ENCODE measurements at regions not wholly inside any gene's neighbourhood (a gene's known extent, or its start where the extent isn't known, plus 50 kb on each side); places are given as distances from the start of the nearest gene placed in this dataset.

DNA sequence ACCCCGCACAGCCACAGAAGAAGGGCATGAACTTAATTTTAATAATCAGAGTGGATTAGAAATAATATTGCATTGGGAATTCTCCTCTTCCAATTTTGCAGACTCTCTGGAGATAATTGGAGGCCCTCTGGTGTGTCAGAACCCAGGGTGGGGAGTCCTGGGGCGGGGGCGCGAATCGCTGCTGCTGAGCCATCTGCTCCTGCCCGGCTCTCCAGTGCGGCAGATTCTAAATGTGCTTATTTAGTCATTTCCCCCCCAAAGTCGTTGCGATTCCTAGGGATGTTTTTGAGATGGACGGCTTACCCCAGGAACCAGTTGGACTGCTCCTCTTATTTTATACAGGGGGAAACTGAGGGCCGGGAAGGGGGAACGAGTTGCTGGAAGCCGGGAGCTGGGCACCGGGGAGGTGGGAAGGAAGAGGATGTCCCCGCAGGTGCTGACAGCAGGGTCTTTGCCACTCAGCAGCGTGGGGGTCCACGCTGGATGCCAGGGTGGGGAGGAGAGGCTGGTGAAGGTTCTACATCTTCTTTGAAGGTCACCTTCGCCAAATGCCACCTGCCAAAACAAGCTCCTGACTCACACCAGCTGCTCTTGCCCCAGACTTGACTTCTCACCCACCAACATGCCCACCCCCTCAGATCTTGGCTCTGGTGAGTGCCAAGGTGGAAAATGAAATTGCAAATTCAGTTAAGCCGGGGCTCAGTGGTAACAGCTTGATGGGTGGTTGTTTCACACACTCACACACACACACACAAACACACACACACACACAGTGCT, 91.3 kb upstream of the PRR23E start:
- in situ Hi-C loops (cut with HindIII; ENCODE audit: low sequenced_read_pairs) = no loop called here
- no peak for DNase-seq (ENCODE audit: low spot score)

- in situ Hi-C loops (cut with HindIII; ENCODE audit: low sequenced_read_pairs) = no loop called here
- DNase-seq (ENCODE audit: low spot score) = no peak
Observed at GRCh38 chr3:127102188-127102520, 90.8 kb upstream of the PRR23E start.

DNA sequence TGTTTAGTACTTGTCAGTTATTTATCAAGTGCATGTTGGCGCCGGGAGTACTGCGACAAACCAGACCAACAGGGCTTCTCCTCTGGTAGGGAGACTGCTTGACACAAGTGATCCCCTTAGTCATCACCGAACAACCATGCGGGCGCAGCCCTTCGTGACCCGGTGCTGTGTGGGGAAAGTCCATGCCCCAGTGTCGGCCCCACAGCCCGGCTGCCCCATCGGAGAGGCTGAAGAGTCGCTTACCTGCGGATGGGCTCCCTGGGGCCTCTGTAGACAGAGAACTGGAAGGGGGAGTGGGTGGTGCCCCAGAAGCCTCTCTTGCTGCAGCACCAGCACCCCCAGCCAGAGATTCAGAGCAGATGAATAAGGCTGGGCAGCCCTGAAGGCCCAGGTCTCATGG, 90.3 kb upstream of the PRR23E start:
- in situ Hi-C loops (cut with HindIII; ENCODE audit: low sequenced_read_pairs) = no loop called here
- DNase-seq (ENCODE audit: low spot score) = no peak

DNA sequence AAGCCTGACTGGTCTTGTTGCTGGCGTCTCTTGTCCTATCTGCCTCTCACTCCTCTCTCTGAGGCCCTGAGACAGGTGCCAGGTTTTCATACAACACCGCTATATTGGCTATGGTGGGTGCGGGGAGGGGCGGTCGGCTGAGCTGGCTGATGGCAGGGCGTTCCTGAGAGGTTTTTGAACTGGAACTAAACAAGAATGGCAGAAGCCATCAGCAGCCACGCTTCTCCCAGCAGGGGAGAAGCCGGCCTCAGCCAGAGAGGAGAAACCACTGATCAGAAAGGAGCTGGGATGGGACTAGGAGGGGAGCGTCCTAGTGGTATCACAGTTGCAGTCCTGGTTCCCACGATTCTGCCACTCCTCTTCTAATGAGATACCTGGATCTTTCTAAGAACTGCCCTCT, 89.9 kb upstream of the PRR23E start:
- DNase-seq (ENCODE audit: low spot score) = no peak
- in situ Hi-C loops (cut with HindIII; ENCODE audit: low sequenced_read_pairs) = no loop called here

DNA sequence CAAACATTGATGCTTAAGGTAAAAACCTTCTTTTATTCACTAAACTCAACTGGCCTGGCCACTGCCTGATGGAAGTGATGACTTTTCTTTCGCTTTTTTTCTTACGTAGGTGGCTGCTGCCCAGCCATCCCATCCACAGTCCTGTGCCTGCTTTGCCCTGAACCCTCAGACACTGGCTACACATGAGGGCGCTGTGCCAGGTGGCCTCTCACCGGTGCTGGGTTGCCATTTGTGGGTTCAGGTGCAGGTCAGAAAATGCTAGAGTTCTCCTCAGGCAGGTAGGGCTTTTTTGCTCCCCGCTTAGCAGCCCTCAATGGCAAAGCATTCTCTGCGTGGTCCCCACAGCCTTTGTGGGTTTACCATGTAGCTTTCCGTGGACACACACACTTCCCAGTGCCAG, 88.3 kb upstream of the PRR23E start:
- in situ Hi-C loops (cut with HindIII; ENCODE audit: low sequenced_read_pairs) = no loop called here
- no peak for DNase-seq (ENCODE audit: low spot score)

GRCh38 chr3:127105587-127105986, 87.3 kb upstream of the PRR23E start:
- in situ Hi-C loops (cut with HindIII; ENCODE audit: low sequenced_read_pairs) = no loop called here
- DNase-seq (ENCODE audit: low spot score) = no peak

DNA sequence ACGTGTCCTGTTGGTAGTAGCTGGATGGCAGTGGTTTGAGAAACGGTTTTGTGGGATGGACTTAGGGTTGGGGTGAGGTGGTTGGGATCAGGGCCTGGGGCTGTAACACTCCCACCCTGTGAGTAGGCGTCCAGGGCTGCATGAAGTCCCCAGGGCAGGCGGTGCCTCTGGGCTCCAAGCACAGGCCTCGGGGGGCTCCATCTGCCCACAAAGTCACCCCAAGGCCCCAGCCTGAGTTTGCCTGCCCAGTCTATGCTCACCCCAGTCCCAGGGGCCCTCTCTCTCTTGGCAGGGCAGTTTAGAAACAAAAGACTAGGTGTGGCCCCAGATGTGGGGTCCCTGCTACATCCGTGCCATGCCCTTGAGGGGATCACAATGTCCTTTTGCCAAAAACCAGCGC, 86.9 kb upstream of the PRR23E start:
- in situ Hi-C loops (cut with HindIII; ENCODE audit: low sequenced_read_pairs) = no loop called here
- no peak for DNase-seq (ENCODE audit: low spot score)

- in situ Hi-C loops (cut with HindIII; ENCODE audit: low sequenced_read_pairs) = no loop called here
- DNase-seq (ENCODE audit: low spot score) = no peak
Observed at GRCh38 chr3:127106456-127106855, 86.5 kb upstream of the PRR23E start.

- no peak for DNase-seq (ENCODE audit: low spot score)
- in situ Hi-C loops (cut with HindIII; ENCODE audit: low sequenced_read_pairs) = no loop called here
Observed at GRCh38 chr3:127107002-127107401, 85.9 kb upstream of the PRR23E start.

- no peak for DNase-seq (ENCODE audit: low spot score)
- in situ Hi-C loops (cut with HindIII; ENCODE audit: low sequenced_read_pairs) = no loop called here
Observed at GRCh38 chr3:127107491-127108375, 85.2 kb upstream of the PRR23E start.

DNA sequence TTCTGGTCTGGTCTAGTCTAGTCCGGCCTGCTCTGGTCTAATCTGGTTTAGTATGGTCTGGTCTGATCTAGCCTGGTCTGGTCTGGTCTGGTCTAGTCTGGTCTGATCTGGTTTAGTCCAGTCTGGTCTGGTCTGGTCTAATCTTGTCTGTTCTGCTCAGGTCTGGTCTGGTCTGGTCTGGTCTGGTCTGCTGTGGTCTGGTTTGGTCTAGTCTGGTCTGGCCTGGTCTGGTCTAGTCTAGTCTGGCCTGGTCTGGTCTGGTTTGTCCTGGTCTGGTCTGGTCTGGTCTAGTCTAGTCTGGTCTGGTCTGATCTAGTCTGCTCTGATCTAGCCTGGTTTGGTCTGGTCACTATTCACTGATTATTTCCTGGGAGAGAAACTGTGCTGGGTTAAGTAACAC, 84.1 kb upstream of the PRR23E start:
- DNase-seq (ENCODE audit: low spot score) = no peak
- in situ Hi-C loops (cut with HindIII; ENCODE audit: low sequenced_read_pairs) = no loop called here

- in situ Hi-C loops (cut with HindIII; ENCODE audit: low sequenced_read_pairs) = no loop called here
- DNase-seq (ENCODE audit: low spot score) = no peak
Observed at GRCh38 chr3:127110982-127111693, 81.8 kb upstream of the PRR23E start.

DNA sequence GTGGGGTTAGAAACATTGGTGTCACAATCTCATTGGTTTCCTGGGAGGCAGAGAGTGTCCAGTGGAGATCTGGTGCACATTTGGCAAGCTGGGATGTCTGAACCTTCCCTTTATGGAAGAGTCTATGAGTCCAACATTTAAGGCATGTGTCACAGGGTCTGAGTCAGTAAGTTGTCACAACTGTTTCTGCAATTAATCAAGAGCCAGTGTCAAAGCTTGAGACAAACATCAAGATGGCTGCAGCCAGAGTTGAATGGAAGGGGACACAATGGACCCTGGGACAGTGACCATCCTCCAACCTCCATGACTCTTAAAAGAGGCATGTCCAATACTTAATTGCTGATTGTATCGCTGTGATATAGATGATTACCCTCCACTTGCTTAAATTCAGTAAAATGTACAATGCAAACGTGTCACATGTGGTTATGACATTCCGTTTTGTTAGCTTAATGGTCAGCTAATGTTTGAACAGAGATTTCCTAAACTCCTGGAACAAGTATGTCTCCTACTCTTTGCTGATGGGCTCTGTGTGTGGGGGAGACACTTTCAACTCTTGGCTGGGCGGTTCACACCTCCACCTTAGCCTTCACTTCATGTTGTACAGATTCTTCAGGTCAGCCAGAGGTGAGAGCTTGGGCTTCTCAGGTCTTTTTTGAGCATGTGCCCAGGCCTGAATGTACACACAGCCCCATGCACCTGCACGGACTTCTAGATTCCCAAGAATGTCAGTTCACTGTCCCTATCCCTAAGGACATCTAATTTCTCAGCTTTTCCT, 79.9 kb upstream of the PRR23E start:
- DNase-seq (ENCODE audit: low spot score) = no peak
- in situ Hi-C loops (cut with HindIII; ENCODE audit: low sequenced_read_pairs) = no loop called here

DNA sequence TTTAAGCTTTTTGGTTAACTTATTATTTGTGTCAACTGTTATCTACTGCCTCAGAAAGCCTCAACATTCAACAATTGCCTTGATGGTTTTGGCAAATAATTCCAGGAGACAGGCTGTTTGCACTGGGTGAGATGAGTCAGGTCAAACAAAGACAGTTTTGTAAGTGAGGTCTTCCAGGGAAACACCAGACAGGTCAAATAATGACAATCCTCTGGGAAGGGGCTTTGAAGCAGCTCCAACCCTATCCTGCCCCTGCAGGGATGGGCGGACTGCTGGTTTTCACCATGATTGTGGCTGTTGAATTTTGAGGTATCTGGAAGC, 79.4 kb upstream of the PRR23E start:
- in situ Hi-C loops (cut with HindIII; ENCODE audit: low sequenced_read_pairs) = no loop called here
- no peak for DNase-seq (ENCODE audit: low spot score)

DNA sequence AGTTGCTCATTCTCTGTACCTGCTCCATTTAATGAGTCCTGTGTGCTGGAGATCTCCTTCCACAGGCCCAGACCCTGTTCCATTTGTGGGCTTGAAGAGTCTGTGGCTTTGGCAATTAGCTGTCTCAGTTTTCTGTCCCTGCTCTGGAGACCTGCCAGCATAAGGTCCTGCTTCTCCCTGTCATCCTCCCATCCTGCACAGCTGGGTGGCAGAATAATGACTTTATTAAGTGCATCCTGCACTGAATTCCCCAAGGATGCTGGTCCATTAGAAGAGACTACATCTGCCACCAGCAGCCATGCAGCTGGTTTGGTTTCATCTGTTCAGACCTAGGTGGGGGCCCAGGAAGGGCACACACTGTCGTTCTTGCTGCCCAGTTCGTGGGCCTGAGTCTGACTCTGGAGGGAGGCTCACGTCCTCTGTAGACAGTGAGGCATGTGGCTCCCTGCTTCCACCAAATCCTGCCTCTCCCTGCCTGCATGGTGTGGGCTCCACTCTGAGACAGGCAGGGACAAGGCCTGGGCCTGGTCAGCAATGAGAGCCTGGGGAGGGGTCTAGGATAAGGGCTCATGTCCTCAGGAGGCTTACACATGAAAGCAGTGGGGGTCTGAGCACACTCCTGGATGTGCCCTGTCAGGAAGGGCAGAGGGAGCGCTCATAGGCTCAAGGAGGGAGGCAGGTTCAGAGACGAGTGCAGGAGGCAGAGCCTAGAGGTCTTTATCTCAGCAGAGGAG, 78.4 kb upstream of the PRR23E start:
- in situ Hi-C loops (cut with HindIII; ENCODE audit: low sequenced_read_pairs) = no loop called here
- DNase-seq (ENCODE audit: low spot score) = no peak

DNA sequence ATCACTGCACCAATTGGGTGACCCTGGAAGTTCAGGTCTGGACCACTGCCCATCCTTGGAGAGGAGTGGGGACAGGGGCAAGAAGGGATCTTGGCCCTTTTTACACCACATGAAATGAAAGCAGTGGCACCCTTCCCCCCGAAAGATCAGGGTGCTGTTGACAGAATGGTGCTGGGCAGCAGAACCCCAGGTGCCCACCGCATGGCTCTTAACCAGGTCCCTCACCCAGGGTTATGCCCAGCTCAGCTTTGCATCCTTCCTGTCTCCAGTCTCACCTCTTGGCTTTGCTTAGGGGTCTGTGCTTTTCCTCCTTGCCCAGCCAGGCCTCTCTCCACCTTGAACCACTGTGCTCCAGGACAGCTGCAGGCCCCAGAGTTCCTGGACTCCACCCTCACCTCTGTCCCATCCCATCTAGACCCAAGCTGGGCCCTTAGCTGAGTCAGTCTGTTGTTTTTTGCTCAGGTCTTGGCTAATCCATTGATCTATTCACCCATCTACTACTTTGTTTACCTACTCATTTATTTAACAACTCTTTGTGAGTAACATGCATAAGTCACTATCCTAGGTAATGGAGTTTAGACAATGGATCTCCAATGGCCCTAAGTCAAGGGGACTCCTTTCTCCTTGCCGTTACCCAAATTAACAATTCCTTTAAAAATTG, 77.1 kb upstream of the PRR23E start:
- in situ Hi-C loops (cut with HindIII; ENCODE audit: low sequenced_read_pairs) = no loop called here
- no peak for DNase-seq (ENCODE audit: low spot score)

DNA sequence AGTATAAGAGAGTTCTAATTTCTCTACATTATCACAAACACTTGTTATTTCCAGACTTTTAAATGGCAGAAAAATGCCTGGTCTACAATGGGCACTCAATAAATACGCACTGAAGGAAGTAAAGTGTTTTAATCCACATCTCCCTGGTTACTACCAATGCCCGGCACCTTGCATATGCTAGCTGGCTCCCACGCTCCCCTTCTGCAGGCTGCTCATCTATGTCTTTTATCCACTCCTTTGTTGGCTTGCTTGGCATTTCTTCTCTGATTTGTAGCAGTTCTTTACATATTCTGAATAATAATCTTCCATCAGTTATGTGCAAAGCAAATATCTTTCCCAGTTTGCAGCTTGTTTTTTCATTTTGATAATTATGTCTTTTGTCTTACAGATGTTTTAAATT, 74.6 kb upstream of the PRR23E start:
- in situ Hi-C loops (cut with HindIII; ENCODE audit: low sequenced_read_pairs) = no loop called here
- DNase-seq (ENCODE audit: low spot score) = no peak

DNA sequence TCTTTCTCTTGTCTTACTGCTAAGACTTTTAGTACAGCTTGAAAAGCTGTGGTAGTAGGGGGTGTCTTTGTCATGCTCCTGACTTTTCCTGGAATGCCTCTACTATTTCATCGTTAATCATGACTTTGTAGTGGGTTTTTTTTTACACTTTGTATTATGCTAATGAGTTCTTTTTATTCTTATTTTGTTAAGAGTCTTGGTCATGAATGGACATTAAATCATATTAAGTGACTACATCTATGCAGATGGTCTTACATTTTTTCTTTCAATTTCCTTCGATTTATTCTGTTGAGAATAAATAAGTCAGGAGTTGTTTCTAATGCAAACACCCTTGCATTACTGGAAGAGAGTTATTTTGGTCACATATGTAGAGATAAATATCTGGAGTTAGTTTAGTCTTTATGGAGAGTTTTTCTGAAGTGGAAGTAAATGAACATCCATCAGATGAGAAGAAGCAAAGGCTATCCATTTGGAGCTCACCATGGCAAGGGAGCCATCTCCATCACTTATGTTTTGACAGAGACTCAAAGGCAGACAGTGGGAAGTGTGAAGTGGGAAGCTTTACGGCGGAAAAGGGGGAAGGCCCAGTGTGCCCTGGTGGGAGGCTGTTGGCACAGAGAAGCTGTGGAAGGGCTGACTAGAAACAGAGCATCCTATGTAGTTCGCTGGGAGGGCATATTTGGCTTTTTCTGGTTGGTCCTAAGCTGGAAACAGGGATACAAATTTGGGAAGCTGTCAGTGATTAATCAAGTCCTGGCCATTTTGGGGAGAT, 73.1 kb upstream of the PRR23E start:
- in situ Hi-C loops (cut with HindIII; ENCODE audit: low sequenced_read_pairs) = no loop called here
- DNase-seq (ENCODE audit: low spot score) = no peak
